Loucy (cell line): ENCODE measurements at regions not wholly inside any gene's neighbourhood (a gene's known extent, or its start where the extent isn't known, plus 50 kb on each side); places are given as distances from the start of the nearest gene placed in this dataset.

ENCODE experiments used
- H2AFZ ChIP-seq: fragments of 200-600 bp; sonication (generic); 2 replicates; pipeline ENCODE4 v1.6.0; 2016; ENCODE audit warnings: antibody characterized with exemption, mild to moderate bottlenecking, low read length, moderate library complexity
- H3F3A ChIP-seq: fragments of 200-600 bp; 2 replicates; pipeline ENCODE4 v1.6.0; 2016; ENCODE audit warnings: antibody characterized with exemption, low read depth, mild to moderate bottlenecking
- H3K27me3 ChIP-seq: fragments of 200-600 bp; sonication (generic); 2 replicates; pipeline ENCODE4 v1.6.1; 2014; ENCODE audit warnings: low read length, mild to moderate bottlenecking; ENCODE audit not compliant: insufficient read depth, poor library complexity, severe bottlenecking
- H3K36me3 ChIP-seq: fragments of 200-600 bp; sonication (generic); 2 replicates; pipeline ENCODE4 v1.6.1; 2016; ENCODE audit warnings: low read length; ENCODE audit not compliant: insufficient read depth
- H3K4me1 ChIP-seq: fragments of 200-600 bp; sonication (generic); 2 replicates; pipeline ENCODE4 v1.5.1; 2014; ENCODE audit warnings: low read length, mild to moderate bottlenecking; ENCODE audit not compliant: insufficient read depth, poor library complexity, severe bottlenecking
- H3K4me2 ChIP-seq: fragments of 200-600 bp; sonication (generic); 2 replicates; pipeline ENCODE4 v1.6.0; 2014; ENCODE audit warnings: antibody characterized with exemption, low read length, low read depth, mild to moderate bottlenecking; ENCODE audit not compliant: poor library complexity, severe bottlenecking
- H3K4me3 ChIP-seq: fragments of 200-600 bp; sonication (generic); 2 replicates; pipeline ENCODE4 v1.5.1; 2014; ENCODE audit warnings: low read length, mild to moderate bottlenecking, mixed read lengths; ENCODE audit not compliant: poor library complexity, severe bottlenecking
- H3K79me2 ChIP-seq: fragments of 200-600 bp; sonication (generic); 2 replicates; pipeline ENCODE4 v1.6.1; 2014; ENCODE audit warnings: low read length; ENCODE audit not compliant: insufficient read depth
- H3K9ac ChIP-seq: fragments of 200-600 bp; sonication (generic); 2 replicates; pipeline ENCODE4 v1.6.0; 2014; ENCODE audit warnings: mild to moderate bottlenecking, low read depth, low read length, moderate library complexity; ENCODE audit not compliant: poor library complexity, severe bottlenecking
- H3K9me2 ChIP-seq: fragments of 200-600 bp; sonication (generic); replicated peaks from 2 replicates; pipeline ENCODE4 v1.6.1; 2016; ENCODE audit warnings: low read depth, low read length, mixed read lengths
- H3K9me3 ChIP-seq: fragments of 200-600 bp; sonication (generic); 2 replicates; pipeline ENCODE4 v1.6.1; 2014; ENCODE audit warnings: mild to moderate bottlenecking, antibody characterized with exemption, low read length, low read depth; ENCODE audit not compliant: insufficient read depth
- H4K20me1 ChIP-seq: fragments of 200-600 bp; sonication (generic); 2 replicates; pipeline ENCODE4 v1.6.0; 2014; ENCODE audit warnings: antibody characterized with exemption, low read length, mild to moderate bottlenecking; ENCODE audit not compliant: insufficient read depth, poor library complexity, severe bottlenecking
- CTCF ChIP-seq: fragments of 200-600 bp; sonication (generic); conservative IDR thresholded peaks from 2 replicates; pipeline ENCODE4 v1.5.1; 2014; ENCODE audit warnings: mild to moderate bottlenecking, antibody characterized with exemption, low read length
- EZH2phosphoT487 ChIP-seq: fragments of 200-600 bp; IDR thresholded peaks from 2 replicates; pipeline ENCODE4 v1.6.1; 2018; ENCODE audit warnings: antibody characterized with exemption, mild to moderate bottlenecking, moderate library complexity, borderline replicate concordance

DNA sequence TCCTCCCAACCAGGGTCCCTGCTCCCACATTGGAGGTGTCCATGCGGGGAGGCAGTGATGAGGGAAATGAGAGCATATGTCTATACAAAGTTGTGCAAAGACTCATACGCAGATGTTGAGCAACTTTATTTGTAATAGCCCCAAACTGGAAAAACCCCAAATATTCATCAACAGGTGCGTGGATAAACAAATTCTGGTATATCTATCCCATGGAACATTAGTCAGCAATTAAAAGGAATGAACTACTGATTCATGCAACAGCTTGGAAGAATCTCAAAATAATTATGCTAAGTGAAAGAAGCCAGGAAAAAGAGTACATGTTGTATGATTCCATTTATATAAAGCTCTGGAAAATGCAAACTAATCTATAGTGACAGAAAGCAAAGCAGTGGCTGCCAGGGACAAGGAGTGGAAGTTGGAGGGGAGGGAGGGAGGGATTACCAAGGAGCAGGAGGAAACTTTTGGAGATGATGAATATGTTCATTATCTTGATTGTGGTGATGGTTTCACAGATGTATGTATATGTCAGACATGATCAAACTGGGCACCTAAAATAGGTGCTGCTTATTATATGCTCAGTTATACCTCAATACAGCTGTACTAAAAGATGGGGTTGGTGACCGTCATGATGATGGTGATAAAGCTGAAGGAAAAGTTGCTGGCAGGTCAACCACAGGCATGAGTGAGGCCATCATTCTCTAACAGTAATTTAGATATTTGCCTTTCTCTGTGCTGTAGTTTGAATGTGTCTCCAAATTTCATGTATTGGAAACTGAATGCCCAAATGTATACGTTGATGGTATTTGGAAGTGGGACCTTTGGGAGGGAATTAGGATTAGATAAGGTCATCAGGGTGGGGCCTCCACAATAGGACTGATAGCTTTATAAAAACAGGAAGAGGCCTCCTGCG is 270.9 kb downstream of the CYP26B1 start:
- no peaks in the 10 kb centered on the region for H3K9me2 ChIP-seq
- no peaks in the 10 kb centered on the region for H3K4me1 ChIP-seq
- no peaks in the 10 kb centered on the region for H4K20me1 ChIP-seq
- no peaks in the 10 kb centered on the region for H3F3A ChIP-seq
- H3K4me3 ChIP-seq: no peak overlapping the region
- H3K9ac ChIP-seq: no peak overlapping the region
- no peaks in the 10 kb centered on the region for H3K79me2 ChIP-seq
- no peaks in the 10 kb centered on the region for H3K9me3 ChIP-seq
- H2AFZ ChIP-seq: no peak overlapping the region
- no peaks in the 10 kb centered on the region for H3K36me3 ChIP-seq
- no peak overlapping the region for H3K4me2 ChIP-seq
- H3K27me3 ChIP-seq: no peaks in the 10 kb centered on the region
- TF ChIP-seq CTCF: no peak
- no peak for TF ChIP-seq EZH2phosphoT487

DNA sequence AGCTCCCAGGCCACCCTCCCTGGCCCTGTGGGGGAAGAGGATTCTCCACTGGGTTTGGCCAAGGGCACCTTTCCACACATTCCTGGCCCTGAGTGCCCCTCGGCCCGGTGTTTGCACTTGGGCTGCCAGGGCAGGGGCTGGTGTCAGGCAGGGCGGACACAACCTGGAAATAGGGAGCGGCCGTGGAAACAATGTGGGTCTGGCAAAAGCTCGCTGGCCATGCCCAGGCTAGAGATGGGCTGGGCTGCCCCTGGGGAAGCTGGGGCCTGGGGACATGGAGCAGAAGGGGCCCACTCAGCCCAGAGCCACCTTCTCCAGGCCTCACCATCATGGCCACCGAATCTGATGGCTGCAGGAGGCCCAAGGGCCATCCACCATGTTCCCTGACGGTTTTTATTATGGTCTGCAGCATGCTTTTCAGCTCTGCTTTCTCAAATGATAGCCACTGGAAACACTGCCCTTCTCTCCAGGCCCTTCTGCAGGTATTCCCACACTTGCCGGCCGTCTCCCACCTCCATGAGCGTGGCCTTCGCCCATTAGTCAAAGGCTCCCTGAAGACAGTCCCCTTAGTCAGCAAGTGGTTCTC is 275.1 kb downstream of the CYP26B1 start:
- H2AFZ ChIP-seq: no peak overlapping the region
- H4K20me1 ChIP-seq: no peaks in the 10 kb centered on the region
- no peaks in the 10 kb centered on the region for H3K27me3 ChIP-seq
- no peaks in the 10 kb centered on the region for H3K4me1 ChIP-seq
- no peaks in the 10 kb centered on the region for H3K9me2 ChIP-seq
- no peak overlapping the region for H3K4me3 ChIP-seq
- TF ChIP-seq EZH2phosphoT487: no peak
- no peak for TF ChIP-seq CTCF
- no peak overlapping the region for H3K4me2 ChIP-seq
- H3K36me3 ChIP-seq: no peaks in the 10 kb centered on the region
- no peaks in the 10 kb centered on the region for H3F3A ChIP-seq
- H3K9me3 ChIP-seq: no peaks in the 10 kb centered on the region
- no peaks in the 10 kb centered on the region for H3K79me2 ChIP-seq
- H3K9ac ChIP-seq: no peak overlapping the region

GRCh38 chr2:71865391-71865965 is 282.2 kb downstream of the CYP26B1 start:
- H3F3A ChIP-seq: no peaks in the 10 kb centered on the region
- H4K20me1 ChIP-seq: no peaks in the 10 kb centered on the region
- H3K9me3 ChIP-seq: no peaks in the 10 kb centered on the region
- no peak overlapping the region for H3K9ac ChIP-seq
- H3K4me2 ChIP-seq: no peak overlapping the region
- TF ChIP-seq CTCF (no peak), EZH2phosphoT487 (no peak)
- no peaks in the 10 kb centered on the region for H3K27me3 ChIP-seq
- no peaks in the 10 kb centered on the region for H3K36me3 ChIP-seq
- H3K79me2 ChIP-seq: no peaks in the 10 kb centered on the region
- no peaks in the 10 kb centered on the region for H3K9me2 ChIP-seq
- no peak overlapping the region for H2AFZ ChIP-seq
- no peak overlapping the region for H3K4me3 ChIP-seq
- H3K4me1 ChIP-seq: no peaks in the 10 kb centered on the region
